ENCODE measurements at regions not wholly inside any gene's neighbourhood (a gene's known extent, or its start where the extent isn't known, plus 50 kb on each side); places are given as distances from the start of the nearest gene placed in this dataset.

DNA sequence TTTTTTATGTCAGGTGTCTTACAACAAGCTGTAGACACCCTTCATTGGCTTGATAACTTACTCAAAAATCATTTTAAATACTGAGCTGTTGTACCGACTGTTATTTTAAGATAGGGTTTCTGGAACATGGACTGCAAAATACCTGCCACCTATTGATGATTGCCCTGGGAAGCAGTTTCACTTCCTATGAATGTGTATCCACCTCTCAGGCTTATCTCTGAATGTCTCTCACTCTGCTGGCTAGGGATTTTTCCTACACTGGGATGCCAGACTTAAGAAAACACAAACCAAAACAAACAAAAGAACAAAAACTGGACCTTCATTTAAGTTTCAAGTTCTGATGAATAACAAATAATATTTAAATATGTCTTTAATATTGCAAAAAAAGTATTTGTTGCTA, 663.7 kb downstream of the EFNB2 start:
- TF ChIP-seq, protein P1, sequence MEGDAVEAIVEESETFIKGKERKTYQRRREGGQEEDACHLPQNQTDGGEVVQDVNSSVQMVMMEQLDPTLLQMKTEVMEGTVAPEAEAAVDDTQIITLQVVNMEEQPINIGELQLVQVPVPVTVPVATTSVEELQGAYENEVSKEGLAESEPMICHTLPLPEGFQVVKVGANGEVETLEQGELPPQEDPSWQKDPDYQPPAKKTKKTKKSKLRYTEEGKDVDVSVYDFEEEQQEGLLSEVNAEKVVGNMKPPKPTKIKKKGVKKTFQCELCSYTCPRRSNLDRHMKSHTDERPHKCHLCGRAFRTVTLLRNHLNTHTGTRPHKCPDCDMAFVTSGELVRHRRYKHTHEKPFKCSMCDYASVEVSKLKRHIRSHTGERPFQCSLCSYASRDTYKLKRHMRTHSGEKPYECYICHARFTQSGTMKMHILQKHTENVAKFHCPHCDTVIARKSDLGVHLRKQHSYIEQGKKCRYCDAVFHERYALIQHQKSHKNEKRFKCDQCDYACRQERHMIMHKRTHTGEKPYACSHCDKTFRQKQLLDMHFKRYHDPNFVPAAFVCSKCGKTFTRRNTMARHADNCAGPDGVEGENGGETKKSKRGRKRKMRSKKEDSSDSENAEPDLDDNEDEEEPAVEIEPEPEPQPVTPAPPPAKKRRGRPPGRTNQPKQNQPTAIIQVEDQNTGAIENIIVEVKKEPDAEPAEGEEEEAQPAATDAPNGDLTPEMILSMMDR (conservative IDR thresholded peaks at IDR 0.05; ENCODE audit: low read depth, low read length), result no peak
- no peak for TF ChIP-seq EZH2 (IDR thresholded peaks at IDR 0.05; ENCODE audit: low read length, unreplicated experiment)
